Ishikawa (cell line): ENCODE measurements at regions not wholly inside any gene's neighbourhood (a gene's known extent, or its start where the extent isn't known, plus 50 kb on each side); places are given as distances from the start of the nearest gene placed in this dataset.
A peak's percentile ranks its signal among the peaks of the same experiment; 100 is the strongest.

Experiments used
- CEBPB ChIP-seq: IDR thresholded peaks from 2 replicates; pipeline ENCODE4 v1.6.1; 2012
- CREB1 ChIP-seq: IDR thresholded peaks from 2 replicates; pipeline ENCODE4 v1.6.1; 2012; ENCODE audit warnings: low read depth
- EGR1 ChIP-seq: IDR thresholded peaks from 2 replicates; pipeline ENCODE4 v1.6.1; 2012
- EP300 ChIP-seq: IDR thresholded peaks from 2 replicates; pipeline ENCODE4 v1.6.1; 2012; ENCODE audit warnings: borderline replicate concordance
- FOXM1 ChIP-seq: IDR thresholded peaks from 2 replicates; pipeline ENCODE4 v1.6.1; 2012; ENCODE audit warnings: low read depth, borderline replicate concordance
- MAX ChIP-seq: IDR thresholded peaks from 2 replicates; pipeline ENCODE4 v1.6.1; 2012
- NFIC ChIP-seq: IDR thresholded peaks from 2 replicates; pipeline ENCODE4 v1.6.1; 2012
- RAD21 ChIP-seq: IDR thresholded peaks from 2 replicates; pipeline ENCODE4 v1.6.1; 2012; ENCODE audit warnings: low read depth
- REST ChIP-seq: IDR thresholded peaks from 2 replicates; pipeline ENCODE4 v1.6.1; 2012; ENCODE audit warnings: low read depth, mild to moderate bottlenecking
- TAF1 ChIP-seq: IDR thresholded peaks from 2 replicates; pipeline ENCODE4 v1.6.1; 2012; ENCODE audit warnings: low read depth, mild to moderate bottlenecking
- TCF12 ChIP-seq: IDR thresholded peaks from 2 replicates; pipeline ENCODE4 v1.6.1; 2012; ENCODE audit warnings: low read depth
- TEAD4 ChIP-seq: IDR thresholded peaks from 2 replicates; pipeline ENCODE4 v1.6.1; 2012
- USF1 ChIP-seq: IDR thresholded peaks from 2 replicates; pipeline ENCODE4 v1.6.1; 2012
- YY1 ChIP-seq: IDR thresholded peaks from 2 replicates; pipeline ENCODE4 v1.6.1; 2012; ENCODE audit warnings: low read depth
- ZBTB7A ChIP-seq: IDR thresholded peaks from 2 replicates; pipeline ENCODE4 v1.6.1; 2012; ENCODE audit warnings: low read depth

GRCh38 chr1:218516526-218516925 lies 171.4 kb downstream of the TGFB2 start:
- TF ChIP-seq TCF12 (no peak), YY1 (no peak), CEBPB (no peak), TAF1 (no peak), USF1 (no peak), EP300 (no peak), REST (no peak), MAX (no peak), ZBTB7A (no peak), CREB1 (no peak), TEAD4 (no peak), NFIC (no peak), RAD21 (no peak), FOXM1 (no peak)

- TF ChIP-seq ZBTB7A = no peak
- TF ChIP-seq EGR1 = no peak
- no peak for TF ChIP-seq RAD21
- no peak for TF ChIP-seq CREB1
- no peak for TF ChIP-seq FOXM1
- TF ChIP-seq MAX = no peak
Observed at GRCh38 chr1:218517459-218517858, 172.3 kb downstream of the TGFB2 start.

- TF ChIP-seq EGR1 (no peak), RAD21 (no peak), YY1 (no peak), TCF12 (no peak)
Observed at GRCh38 chr1:218518216-218518740, 173.1 kb downstream of the TGFB2 start.

GRCh38 chr1:218521414-218522169 lies 176.5 kb downstream of the TGFB2 start:
- TF ChIP-seq YY1 = no peak
- no peak for TF ChIP-seq EGR1
- peak; percentile 90 for TF ChIP-seq RAD21
- TF ChIP-seq NFIC = 0 out of 2 replicates have a peak, but pooled peaks have one; percentile 16
- TF ChIP-seq TEAD4 = no peak
- no peak for TF ChIP-seq MAX
- TF ChIP-seq TAF1 = no peak

GRCh38 chr1:218524526-218524925 lies 179.4 kb downstream of the TGFB2 start:
- TF ChIP-seq EP300 (no peak), RAD21 (no peak), CEBPB (no peak), TCF12 (no peak), REST (no peak), FOXM1 (no peak), TAF1 (no peak), TEAD4 (no peak), NFIC (no peak), YY1 (no peak), MAX (no peak), USF1 (no peak)

GRCh38 chr1:218525031-218525430 lies 179.9 kb downstream of the TGFB2 start:
- no peak for TF ChIP-seq FOXM1
- TF ChIP-seq ZBTB7A = no peak
- no peak for TF ChIP-seq TEAD4
- no peak for TF ChIP-seq NFIC
- TF ChIP-seq TAF1 = no peak
- no peak for TF ChIP-seq RAD21
